ENCODE measurements at regions not wholly inside any gene's neighbourhood (a gene's known extent, or its start where the extent isn't known, plus 50 kb on each side); places are given as distances from the start of the nearest gene placed in this dataset.

DNA sequence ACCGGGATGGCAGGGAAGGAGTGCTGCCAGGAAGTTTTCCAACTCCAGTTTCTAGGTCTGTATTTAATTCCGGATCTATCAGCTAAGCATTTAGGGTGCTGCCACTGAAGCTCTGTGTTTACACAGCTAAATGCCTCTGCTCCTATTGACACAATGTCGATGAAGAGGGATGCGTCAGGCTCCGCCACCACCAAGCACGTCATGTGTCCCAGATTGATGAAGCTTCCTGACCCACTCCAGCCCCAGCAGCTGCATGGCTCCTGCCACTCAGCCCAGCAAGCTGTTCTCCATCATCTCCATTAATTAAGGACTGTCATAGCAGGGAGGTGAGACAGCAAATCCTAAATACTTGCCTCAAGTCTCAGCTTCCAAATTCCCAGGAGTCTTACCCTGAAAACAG lies 435.2 kb upstream of the ZNF507 start:
- intact Hi-C loops (cut with DNase I; ENCODE audit: low total_unique reads): no loop called here
- DNase-seq (ENCODE audit: low spot score in 2 of 2): no peak
- 71 to 72% methylated on average over 6 of the region's 6 CpGs for WGBS, 2 donors
- H3K4me3 ChIP-seq (ENCODE audit: low read depth, poor library complexity, severe bottlenecking): no peak overlapping the region
- TF ChIP-seq POLR2A (IDR thresholded peaks at IDR 0.05): no peak
- TF ChIP-seq, protein P1, sequence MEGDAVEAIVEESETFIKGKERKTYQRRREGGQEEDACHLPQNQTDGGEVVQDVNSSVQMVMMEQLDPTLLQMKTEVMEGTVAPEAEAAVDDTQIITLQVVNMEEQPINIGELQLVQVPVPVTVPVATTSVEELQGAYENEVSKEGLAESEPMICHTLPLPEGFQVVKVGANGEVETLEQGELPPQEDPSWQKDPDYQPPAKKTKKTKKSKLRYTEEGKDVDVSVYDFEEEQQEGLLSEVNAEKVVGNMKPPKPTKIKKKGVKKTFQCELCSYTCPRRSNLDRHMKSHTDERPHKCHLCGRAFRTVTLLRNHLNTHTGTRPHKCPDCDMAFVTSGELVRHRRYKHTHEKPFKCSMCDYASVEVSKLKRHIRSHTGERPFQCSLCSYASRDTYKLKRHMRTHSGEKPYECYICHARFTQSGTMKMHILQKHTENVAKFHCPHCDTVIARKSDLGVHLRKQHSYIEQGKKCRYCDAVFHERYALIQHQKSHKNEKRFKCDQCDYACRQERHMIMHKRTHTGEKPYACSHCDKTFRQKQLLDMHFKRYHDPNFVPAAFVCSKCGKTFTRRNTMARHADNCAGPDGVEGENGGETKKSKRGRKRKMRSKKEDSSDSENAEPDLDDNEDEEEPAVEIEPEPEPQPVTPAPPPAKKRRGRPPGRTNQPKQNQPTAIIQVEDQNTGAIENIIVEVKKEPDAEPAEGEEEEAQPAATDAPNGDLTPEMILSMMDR (IDR thresholded peaks at IDR 0.05): no peak

- TF ChIP-seq POLR2A (IDR thresholded peaks at IDR 0.05): no peak
- TF ChIP-seq, protein P1 (IDR thresholded peaks at IDR 0.05): no peak
- WGBS, 2 donors: 81% methylated on average over 6 of the region's 6 CpGs
- no peak for DNase-seq (ENCODE audit: low spot score in 2 of 2)
- H3K4me3 ChIP-seq (ENCODE audit: low read depth, poor library complexity, severe bottlenecking): no peak overlapping the region
- intact Hi-C loops (cut with DNase I; ENCODE audit: low total_unique reads): no loop called here
These were observed 433.8 kb upstream of the ZNF507 start for GRCh38 chr19:31911577-31911976.

- intact Hi-C loops (cut with DNase I; ENCODE audit: low total_unique reads): no loop called here
- H3K4me3 ChIP-seq (ENCODE audit: low read depth, poor library complexity, severe bottlenecking): no peak overlapping the region
- whole genome bisulfite sequencing, 2 donors: 51 to 54% methylated on average over 7 of the region's 7 CpGs
- no peak for TF ChIP-seq POLR2A (IDR thresholded peaks at IDR 0.05)
- TF ChIP-seq, protein P1 (IDR thresholded peaks at IDR 0.05): no peak
- DNase-seq (ENCODE audit: low spot score in 2 of 2): no peak
These were observed 432.2 kb upstream of the ZNF507 start for GRCh38 chr19:31913103-31913661.

DNA sequence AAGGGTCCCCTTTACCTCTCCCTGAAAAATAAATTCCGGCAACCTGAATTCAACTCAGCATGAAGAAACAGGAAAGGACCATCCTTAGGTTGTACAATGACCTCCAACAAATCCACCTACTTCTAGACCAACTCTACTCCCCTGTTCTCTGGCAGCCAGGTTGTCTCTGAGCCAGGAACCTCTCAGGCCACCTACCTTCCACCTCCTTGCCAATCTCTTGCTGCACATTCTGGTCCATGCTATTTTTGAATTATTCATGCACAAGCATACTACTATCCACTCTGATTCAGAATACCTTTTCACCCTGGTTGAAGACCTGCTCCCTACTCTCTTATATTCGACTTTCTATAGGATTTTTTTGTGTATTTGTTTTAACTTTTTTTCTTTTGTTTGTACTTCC lies 415.0 kb upstream of the ZNF507 start:
- intact Hi-C loops (cut with DNase I; ENCODE audit: low total_unique reads): no loop called here
- 83 to 88% methylated on average over 2 of the region's 2 CpGs for WGBS, 2 donors
- DNase-seq (ENCODE audit: low spot score in 2 of 2): no peak
- no peak overlapping the region for H3K4me3 ChIP-seq (ENCODE audit: low read depth, poor library complexity, severe bottlenecking)
- TF ChIP-seq, protein P1 (IDR thresholded peaks at IDR 0.05): no peak

GRCh38 chr19:31937983-31938382 lies 407.4 kb upstream of the ZNF507 start:
- H3K4me3 ChIP-seq (ENCODE audit: low read depth, poor library complexity, severe bottlenecking): no peak overlapping the region
- WGBS, 2 donors: 69 to 78% methylated on average over 3 of the region's 3 CpGs
- TF ChIP-seq, protein P1 (IDR thresholded peaks at IDR 0.05): no peak
- no peak for TF ChIP-seq POLR2A (IDR thresholded peaks at IDR 0.05)
- intact Hi-C loops (cut with DNase I; ENCODE audit: low total_unique reads): no loop called here
- no peak for DNase-seq (ENCODE audit: low spot score in 2 of 2)

DNA sequence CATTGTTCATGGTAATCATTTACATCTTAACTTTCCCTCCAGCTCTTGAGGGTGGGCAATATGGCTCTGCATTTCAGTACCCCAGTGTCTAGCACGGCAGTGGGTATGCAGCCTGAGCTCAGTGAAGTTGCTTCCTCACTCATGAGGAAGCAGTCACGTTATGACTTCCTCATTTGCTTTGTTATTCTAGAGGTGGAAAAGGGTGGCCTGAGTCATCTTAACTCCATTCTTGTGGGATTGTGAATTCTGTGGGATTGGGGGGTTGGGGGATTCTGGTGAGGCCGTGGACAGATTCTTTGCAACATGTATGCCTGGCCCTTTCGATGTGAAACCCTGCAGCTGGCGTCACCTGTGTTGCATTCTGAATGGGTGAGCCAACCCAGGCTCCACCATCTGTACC lies 406.7 kb upstream of the ZNF507 start:
- intact Hi-C loops (cut with DNase I; ENCODE audit: low total_unique reads): no loop called here
- 79 to 83% methylated on average over 5 of the region's 5 CpGs for WGBS, 2 donors
- no peak overlapping the region for H3K4me3 ChIP-seq (ENCODE audit: low read depth, poor library complexity, severe bottlenecking)
- DNase-seq (ENCODE audit: low spot score in 2 of 2): no peak
- TF ChIP-seq, protein P1 (IDR thresholded peaks at IDR 0.05): no peak
- no peak for TF ChIP-seq POLR2A (IDR thresholded peaks at IDR 0.05)
